AG09309 (cell line): ENCODE measurements at regions not wholly inside any gene's neighbourhood (a gene's known extent, or its start where the extent isn't known, plus 50 kb on each side); places are given as distances from the start of the nearest gene placed in this dataset.

Experiments
- DNase-seq: peaks from one replicate; pipeline ENCODE4 v3.0.0-alpha.2; 2010; ENCODE audit warnings: low read depth
- H3K4me3 ChIP-seq: 2 replicates; pipeline ENCODE4 v1.5.1; 2011; ENCODE audit warnings: mild to moderate bottlenecking, low read depth, low read length, moderate library complexity; ENCODE audit not compliant: control insufficient read depth
- TF ChIP-seq, protein P1 (sequence below): IDR thresholded peaks from 2 replicates; pipeline ENCODE4 v1.5.1; 2011; ENCODE audit warnings: mild to moderate bottlenecking, low read depth, low read length, inconsistent platforms; ENCODE audit not compliant: insufficient read depth, control insufficient read depth; ENCODE audit errors: missing control alignments

DNA sequence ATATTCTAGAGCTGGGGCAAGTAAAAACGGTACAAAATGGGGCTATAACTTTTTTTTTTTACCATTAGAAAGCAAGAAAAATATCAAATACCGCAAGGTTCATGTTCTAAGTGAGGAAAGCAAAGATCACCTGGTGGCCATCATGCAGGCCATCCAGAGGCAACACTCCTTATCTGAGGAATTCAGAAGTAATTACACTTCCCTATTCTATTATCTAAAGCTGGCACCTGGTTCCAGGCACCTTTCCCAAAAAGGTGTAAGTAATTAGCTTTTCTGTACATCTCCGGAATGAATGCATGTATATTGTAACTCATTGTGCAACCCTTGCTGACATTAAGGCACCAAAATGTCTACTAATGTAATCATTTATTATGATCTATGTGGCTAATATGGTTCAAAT, 152.5 kb upstream of the GYPC start:
- no peak overlapping the region for H3K4me3 ChIP-seq
- TF ChIP-seq, protein P1, sequence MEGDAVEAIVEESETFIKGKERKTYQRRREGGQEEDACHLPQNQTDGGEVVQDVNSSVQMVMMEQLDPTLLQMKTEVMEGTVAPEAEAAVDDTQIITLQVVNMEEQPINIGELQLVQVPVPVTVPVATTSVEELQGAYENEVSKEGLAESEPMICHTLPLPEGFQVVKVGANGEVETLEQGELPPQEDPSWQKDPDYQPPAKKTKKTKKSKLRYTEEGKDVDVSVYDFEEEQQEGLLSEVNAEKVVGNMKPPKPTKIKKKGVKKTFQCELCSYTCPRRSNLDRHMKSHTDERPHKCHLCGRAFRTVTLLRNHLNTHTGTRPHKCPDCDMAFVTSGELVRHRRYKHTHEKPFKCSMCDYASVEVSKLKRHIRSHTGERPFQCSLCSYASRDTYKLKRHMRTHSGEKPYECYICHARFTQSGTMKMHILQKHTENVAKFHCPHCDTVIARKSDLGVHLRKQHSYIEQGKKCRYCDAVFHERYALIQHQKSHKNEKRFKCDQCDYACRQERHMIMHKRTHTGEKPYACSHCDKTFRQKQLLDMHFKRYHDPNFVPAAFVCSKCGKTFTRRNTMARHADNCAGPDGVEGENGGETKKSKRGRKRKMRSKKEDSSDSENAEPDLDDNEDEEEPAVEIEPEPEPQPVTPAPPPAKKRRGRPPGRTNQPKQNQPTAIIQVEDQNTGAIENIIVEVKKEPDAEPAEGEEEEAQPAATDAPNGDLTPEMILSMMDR, result no peak

DNA sequence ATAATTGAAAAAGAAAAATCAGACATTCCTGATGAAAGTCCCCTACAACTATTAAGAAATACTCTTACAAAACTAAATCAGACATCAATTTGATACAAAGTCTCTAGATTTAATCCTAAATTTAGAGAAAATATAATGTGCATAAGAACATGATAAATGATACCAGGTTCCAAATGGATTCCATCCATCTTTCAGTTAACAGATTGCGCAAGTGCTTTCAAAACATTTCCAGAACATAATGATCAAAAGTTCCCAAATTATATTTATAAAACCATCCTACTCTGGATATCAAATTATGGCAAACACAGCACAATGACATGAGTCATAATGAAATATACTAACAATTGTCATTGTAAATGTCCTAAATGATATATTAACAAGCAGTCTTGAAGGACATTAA, 151.0 kb upstream of the GYPC start:
- no peak for DNase-seq
- TF ChIP-seq, protein P1, result no peak
- H3K4me3 ChIP-seq, result no peak overlapping the region

More for the DNA sequence above, 152.5 kb upstream of the GYPC start:
- no peak for DNase-seq

GRCh38 chr2:126506786-126507185, 149.2 kb upstream of the GYPC start:
- H3K4me3 ChIP-seq, result no peak overlapping the region

GRCh38 chr2:126507425-126507911, 148.5 kb upstream of the GYPC start:
- TF ChIP-seq, protein P1, result no peak
- no peak overlapping the region for H3K4me3 ChIP-seq
- no peak for DNase-seq

More at GRCh38 chr2:126506786-126507185, 149.2 kb upstream of the GYPC start:
- no peak for DNase-seq
- TF ChIP-seq, protein P1, result no peak

- no peak for DNase-seq
- TF ChIP-seq, protein P1, result no peak
- H3K4me3 ChIP-seq, result no peak overlapping the region
Observed at GRCh38 chr2:126510356-126510755, 145.6 kb upstream of the GYPC start.

DNA sequence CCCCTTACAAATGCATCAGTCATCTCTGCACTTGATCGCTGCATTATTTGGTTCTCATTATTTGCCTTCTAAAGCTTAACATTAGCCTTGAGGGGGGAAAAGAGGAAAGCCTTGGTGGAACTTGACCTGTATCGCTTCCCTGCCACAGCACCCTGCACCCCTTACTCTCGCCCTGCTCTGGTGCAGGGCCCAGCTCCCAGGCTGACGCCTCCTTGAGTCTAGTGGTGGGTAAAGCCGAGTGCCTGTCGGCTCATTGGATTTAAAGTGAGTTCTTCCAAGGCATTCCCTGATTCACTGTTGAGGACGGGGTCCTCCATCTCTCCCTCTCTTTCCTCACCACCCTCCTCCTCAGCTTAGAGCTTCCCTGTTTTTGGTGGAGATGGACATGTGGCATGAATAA, 145.0 kb upstream of the GYPC start:
- no peak for DNase-seq
- TF ChIP-seq, protein P1, result no peak
- H3K4me3 ChIP-seq, result no peak overlapping the region

DNA sequence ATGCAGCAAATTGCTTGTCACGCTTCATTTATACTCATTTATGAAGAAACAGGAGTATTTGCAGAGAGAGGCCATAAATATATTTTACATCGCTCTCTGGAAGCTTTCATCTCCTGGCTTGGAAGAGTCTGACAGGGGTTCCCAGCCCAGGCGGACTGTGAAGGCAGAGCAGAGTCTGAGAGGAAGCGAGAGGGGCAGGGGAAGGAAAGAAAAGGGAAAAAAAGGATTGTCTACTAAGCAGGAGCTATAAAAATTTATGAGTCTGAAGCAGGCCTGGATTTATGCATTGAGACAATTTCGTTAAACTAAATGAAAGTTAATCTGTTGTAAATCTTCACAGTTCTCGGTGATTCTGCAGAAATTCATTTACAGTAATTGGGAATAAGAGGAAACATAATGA, 143.9 kb upstream of the GYPC start:
- DNase-seq, result no peak
- no peak overlapping the region for H3K4me3 ChIP-seq
- TF ChIP-seq, protein P1, result no peak
